C4-2B (cell line): ENCODE measurements at regions not wholly inside any gene's neighbourhood (a gene's known extent, or its start where the extent isn't known, plus 50 kb on each side); places are given as distances from the start of the nearest gene placed in this dataset.

Experiments used
- ZFX ChIP-seq: fragments of 450-650 bp; IDR thresholded peaks from 2 replicates; pipeline ENCODE4 v1.6.1; 2017
- TF ChIP-seq, protein P1 (sequence below): fragments of 450-650 bp; conservative IDR thresholded peaks from 2 replicates; pipeline ENCODE4 v1.5.1; 2017; ENCODE audit warnings: mild to moderate bottlenecking

DNA sequence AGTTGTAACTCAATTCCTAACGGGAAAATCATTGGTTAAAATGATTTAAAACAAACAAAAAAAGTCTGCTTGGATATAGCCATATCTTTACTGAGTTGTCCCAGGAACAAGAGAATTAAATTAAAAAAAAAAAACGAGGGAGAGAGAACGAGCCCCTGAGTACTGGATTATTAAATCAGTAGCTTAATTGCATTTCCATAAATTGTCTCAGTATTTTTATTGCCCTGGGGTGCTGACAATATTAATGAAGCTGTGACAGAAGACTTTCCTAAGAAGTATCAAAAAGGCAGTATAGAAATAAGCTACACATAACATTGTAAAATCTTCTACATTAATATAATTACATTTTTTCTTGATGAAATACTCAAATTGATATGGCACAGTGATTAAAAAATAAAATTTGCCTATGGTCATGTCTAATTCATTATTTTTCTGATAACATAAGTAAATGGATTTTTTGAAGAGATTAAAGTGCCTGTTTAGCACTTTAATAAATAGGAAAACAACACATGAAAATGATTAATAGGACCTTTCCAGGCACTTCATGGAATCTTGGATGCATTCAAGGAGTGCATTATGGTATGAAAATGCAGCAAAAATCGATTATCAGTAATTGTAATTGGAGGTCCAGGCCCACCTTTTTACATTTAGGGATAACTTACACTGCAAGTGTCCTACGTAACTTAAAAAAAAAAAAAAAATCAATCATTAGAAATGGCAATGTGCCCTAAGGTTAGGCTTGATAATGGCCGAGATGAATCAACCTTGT is 2233.4 kb downstream of the ARAP2 start:
- TF ChIP-seq, protein P1, sequence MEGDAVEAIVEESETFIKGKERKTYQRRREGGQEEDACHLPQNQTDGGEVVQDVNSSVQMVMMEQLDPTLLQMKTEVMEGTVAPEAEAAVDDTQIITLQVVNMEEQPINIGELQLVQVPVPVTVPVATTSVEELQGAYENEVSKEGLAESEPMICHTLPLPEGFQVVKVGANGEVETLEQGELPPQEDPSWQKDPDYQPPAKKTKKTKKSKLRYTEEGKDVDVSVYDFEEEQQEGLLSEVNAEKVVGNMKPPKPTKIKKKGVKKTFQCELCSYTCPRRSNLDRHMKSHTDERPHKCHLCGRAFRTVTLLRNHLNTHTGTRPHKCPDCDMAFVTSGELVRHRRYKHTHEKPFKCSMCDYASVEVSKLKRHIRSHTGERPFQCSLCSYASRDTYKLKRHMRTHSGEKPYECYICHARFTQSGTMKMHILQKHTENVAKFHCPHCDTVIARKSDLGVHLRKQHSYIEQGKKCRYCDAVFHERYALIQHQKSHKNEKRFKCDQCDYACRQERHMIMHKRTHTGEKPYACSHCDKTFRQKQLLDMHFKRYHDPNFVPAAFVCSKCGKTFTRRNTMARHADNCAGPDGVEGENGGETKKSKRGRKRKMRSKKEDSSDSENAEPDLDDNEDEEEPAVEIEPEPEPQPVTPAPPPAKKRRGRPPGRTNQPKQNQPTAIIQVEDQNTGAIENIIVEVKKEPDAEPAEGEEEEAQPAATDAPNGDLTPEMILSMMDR = no peak
- TF ChIP-seq ZFX = no peak
